Colonic mucosa (tissue), 4 donors: ENCODE measurements at regions not wholly inside any gene's neighbourhood (a gene's known extent, or its start where the extent isn't known, plus 50 kb on each side); places are given as distances from the start of the nearest gene placed in this dataset.
"Not testable (repeated sequence)": the region's sequence is repeated elsewhere in the genome, so short reads cannot be mapped to it uniquely, and the experiment has no call there.

ENCODE experiments used
- DNase-seq: peaks from one replicate; pipeline ENCODE4 v3.0.0-alpha.2; 2020
- H3K27ac ChIP-seq: fragments of 200-600 bp; one replicate; pipeline ENCODE4 v1.8.0; 2021
- H3K27me3 ChIP-seq: fragments of 200-600 bp; one replicate; pipeline ENCODE4 v1.8.0; 2021
- H3K36me3 ChIP-seq: fragments of 200-600 bp; one replicate; pipeline ENCODE4 v1.8.0; 2021
- H3K4me1 ChIP-seq: fragments of 200-600 bp; one replicate; pipeline ENCODE4 v1.8.0; 2021; ENCODE audit warnings: mild to moderate bottlenecking
- H3K4me3 ChIP-seq: fragments of 200-600 bp; one replicate; pipeline ENCODE4 v1.8.0; 2021
- H3K9ac ChIP-seq, 2 donors: one replicate each; pipeline ENCODE4 v1.7.0; 2013; ENCODE audit warnings: control low read depth in 2 of 2, low read depth in 2 of 2, low read length in 2 of 2
- H3K9me3 ChIP-seq: fragments of 200-600 bp; one replicate; pipeline ENCODE4 v1.8.0; 2021
- intact Hi-C: fragments of 100-400 bp; cut with DNase I; formaldehyde crosslinking; loops from one replicate; pipeline ENCODE4 v1.14.1; 2022
- TF ChIP-seq, protein P1 (sequence below): fragments of 200-600 bp; IDR thresholded peaks from one replicate; pipeline ENCODE4 v1.8.0; 2022; ENCODE audit warnings: antibody characterized with exemption, mild to moderate bottlenecking
- donor health status: healthy.
- donor health status: DM: no; HTN: no; CAD: no.
- donor health status: DM: no; HTN: no; CAD: no.

DNA sequence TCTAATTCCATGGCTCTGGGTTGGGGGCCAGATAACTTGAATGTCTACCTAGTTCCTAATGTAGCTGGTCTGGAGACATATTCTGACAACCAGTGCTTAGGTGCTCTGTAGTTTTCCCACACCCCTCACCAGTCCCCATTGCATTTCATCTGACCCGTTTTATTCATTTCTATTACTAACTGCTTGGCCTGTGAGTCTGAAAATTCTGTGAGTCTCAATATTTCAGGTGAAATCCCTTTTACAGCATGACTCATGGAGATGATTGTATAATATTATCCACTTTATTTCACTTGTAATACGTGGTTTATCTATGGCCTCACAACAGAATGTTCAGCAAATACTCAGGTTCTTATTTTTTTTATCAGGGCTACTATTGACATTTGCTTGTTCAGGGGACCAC is 103.7 kb upstream of the UGP2 start:
- no peak overlapping the region for H3K9ac ChIP-seq
- H3K4me1 ChIP-seq: no peaks in the 10 kb centered on the region
- H3K27me3 ChIP-seq: no peaks in the 10 kb centered on the region
- DNase-seq: no peak
- no peaks in the 10 kb centered on the region for H3K36me3 ChIP-seq
- H3K4me3 ChIP-seq: no peak overlapping the region
- H3K9me3 ChIP-seq: no peaks in the 10 kb centered on the region
- no peak overlapping the region for H3K27ac ChIP-seq
- intact Hi-C loops: no loop called here
- TF ChIP-seq, protein P1, sequence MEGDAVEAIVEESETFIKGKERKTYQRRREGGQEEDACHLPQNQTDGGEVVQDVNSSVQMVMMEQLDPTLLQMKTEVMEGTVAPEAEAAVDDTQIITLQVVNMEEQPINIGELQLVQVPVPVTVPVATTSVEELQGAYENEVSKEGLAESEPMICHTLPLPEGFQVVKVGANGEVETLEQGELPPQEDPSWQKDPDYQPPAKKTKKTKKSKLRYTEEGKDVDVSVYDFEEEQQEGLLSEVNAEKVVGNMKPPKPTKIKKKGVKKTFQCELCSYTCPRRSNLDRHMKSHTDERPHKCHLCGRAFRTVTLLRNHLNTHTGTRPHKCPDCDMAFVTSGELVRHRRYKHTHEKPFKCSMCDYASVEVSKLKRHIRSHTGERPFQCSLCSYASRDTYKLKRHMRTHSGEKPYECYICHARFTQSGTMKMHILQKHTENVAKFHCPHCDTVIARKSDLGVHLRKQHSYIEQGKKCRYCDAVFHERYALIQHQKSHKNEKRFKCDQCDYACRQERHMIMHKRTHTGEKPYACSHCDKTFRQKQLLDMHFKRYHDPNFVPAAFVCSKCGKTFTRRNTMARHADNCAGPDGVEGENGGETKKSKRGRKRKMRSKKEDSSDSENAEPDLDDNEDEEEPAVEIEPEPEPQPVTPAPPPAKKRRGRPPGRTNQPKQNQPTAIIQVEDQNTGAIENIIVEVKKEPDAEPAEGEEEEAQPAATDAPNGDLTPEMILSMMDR: no peak

DNA sequence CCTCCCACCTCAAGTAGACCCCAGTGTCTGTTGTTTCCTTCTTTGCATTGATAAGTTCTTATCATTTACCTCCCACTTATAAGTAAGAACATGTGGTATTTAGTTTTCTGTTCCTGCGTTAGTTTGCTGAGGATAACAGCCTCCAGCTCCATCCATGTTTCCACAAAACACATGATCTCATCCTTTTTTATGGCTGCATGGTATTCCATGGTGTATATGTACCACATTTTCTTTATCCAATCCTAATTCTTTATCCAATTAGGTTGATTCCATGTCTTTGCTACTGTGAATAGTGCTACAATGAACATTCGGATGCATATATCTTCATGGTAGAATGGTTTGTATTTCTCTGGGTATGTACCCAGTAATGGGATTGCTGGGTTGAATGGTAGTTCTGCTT is 102.5 kb upstream of the UGP2 start:
- H3K27me3 ChIP-seq, intact Hi-C loops, H3K9ac ChIP-seq, DNase-seq, H3K4me3 ChIP-seq, H3K4me1 ChIP-seq, H3K9me3 ChIP-seq, H3K36me3 ChIP-seq, H3K27ac ChIP-seq: not testable (repeated sequence)

DNA sequence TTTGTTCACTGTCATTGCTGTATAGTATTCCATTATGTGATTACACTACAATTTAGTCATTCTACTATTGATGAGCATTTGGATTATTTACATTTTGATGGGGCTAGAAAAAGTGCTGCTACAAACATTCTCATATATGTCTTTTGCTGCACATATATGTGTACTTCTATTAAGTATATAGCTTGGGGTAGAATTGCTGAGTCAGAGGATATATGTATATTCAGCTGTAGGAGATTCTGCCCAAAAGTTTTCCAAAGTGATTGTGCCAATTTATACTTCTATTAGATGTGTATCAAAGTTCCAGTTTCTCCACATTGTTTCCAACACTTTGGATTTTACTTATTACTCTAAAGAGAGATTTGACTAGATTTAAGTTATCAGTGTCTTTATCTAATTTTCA is 101.7 kb upstream of the UGP2 start:
- Histone ChIP-seq H3K36me3 (no peaks in the 10 kb centered on the region), H3K4me1 (no peaks in the 10 kb centered on the region), H3K9ac (no peak overlapping the region), H3K4me3 (no peak overlapping the region), H3K9me3 (no peaks in the 10 kb centered on the region), H3K27me3 (no peaks in the 10 kb centered on the region), H3K27ac (no peak overlapping the region)
- intact Hi-C loops: no loop called here
- TF ChIP-seq, protein P1: no peak
- DNase-seq: no peak

DNA sequence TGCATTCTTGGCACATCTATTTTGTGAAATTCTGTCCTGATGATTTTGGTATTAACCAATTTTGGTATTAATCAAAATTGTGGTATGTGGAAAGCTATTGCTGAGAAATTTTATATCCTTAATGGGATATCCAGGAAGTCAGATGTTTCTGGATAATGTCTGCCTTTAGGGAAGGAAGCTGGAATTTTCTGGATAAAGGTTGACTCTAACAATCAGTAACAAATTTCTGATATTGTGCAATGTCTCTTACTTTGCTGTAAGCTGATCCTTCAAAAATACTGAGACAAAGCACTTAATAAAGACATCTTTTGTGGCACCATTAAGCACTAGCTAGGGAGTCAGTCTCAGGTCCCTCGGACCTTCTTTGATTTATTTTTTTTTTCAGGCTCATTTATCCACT is 100.8 kb upstream of the UGP2 start:
- Histone ChIP-seq H3K27ac (no peak overlapping the region), H3K4me1 (no peaks in the 10 kb centered on the region), H3K9ac (no peak overlapping the region), H3K4me3 (no peak overlapping the region), H3K36me3 (no peaks in the 10 kb centered on the region), H3K9me3 (no peaks in the 10 kb centered on the region), H3K27me3 (no peaks in the 10 kb centered on the region)
- intact Hi-C loops: no loop called here
- TF ChIP-seq, protein P1: no peak
- DNase-seq: no peak

DNA sequence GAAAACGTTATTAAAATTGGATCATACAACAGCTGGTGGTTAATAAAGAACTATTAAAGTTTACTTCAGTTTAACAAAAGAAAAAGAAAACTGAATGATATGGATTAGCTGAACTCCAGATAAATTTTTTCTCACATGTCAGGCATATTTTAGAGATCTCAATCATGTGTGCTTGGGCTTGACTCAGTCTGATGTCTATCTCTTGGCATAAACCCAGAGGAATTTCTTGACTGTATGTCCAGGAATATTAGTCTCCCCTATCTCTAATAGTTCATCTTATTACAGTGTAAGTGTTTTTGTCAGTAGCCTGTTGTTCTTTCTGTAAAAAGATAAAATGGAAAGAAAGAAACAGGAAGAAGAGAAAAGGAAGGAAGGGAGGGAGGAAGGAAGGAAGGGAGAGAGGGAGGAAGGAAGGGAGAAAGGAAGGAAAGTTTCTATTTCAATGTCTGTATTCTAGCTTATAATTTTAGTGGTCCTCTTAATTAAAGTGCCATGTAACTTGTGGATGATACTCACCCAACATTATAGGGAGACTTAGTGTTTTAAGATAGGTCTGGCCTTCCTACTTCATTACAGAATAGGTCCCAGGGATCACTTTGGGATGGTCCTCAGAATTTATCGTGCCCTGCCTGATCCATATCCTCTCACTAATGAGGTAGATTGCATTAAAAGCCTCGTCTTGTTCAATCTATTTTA is 99.7 kb upstream of the UGP2 start:
- Histone ChIP-seq H3K9ac (no peak overlapping the region), H3K36me3 (no peaks in the 10 kb centered on the region), H3K27me3 (no peaks in the 10 kb centered on the region), H3K9me3 (no peaks in the 10 kb centered on the region), H3K4me1 (no peaks in the 10 kb centered on the region), H3K27ac (no peak overlapping the region), H3K4me3 (no peak overlapping the region)
- DNase-seq: no peak
- intact Hi-C loops: no loop called here
- TF ChIP-seq, protein P1: no peak

DNA sequence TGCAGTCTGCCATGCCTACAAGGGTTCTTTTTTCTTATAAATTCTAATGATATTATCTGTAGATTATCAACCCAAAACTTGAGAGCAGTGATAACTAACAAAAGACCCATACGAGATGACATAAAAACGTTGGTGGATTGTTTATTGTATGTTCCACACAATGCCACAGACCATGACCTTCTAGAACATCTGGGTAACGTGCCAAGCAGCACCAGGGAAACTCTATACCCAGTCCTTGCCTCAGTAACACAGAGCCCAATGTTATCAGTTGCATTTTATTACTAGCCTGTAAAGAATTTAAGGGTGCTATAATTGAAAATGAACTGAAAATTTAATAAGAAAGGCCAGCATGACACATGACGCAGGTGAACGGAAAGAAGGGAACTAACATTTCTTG is 99.1 kb upstream of the UGP2 start:
- DNase-seq: no peak
- Histone ChIP-seq H3K36me3 (no peaks in the 10 kb centered on the region), H3K9ac (no peak overlapping the region), H3K27ac (no peak overlapping the region), H3K4me1 (no peaks in the 10 kb centered on the region), H3K4me3 (no peak overlapping the region), H3K9me3 (no peaks in the 10 kb centered on the region), H3K27me3 (no peaks in the 10 kb centered on the region)
- TF ChIP-seq, protein P1: no peak
- intact Hi-C loops: no loop called here
